NCI-H526 (cell line): ENCODE measurements at regions not wholly inside any gene's neighbourhood (a gene's known extent, or its start where the extent isn't known, plus 50 kb on each side); places are given as distances from the start of the nearest gene placed in this dataset.
"Not testable (repeated sequence)": the region's sequence is repeated elsewhere in the genome, so short reads cannot be mapped to it uniquely, and the experiment has no call there.

Experiments used
- DNase-seq, 2 experiments: peaks; one replicate each; lab custom pipeline; 2025; lab: John Stamatoyannopoulos, UW

GRCh38 chr9:83138422-83139135 lies 75.6 kb upstream of the RASEF start:
- no peak for DNase-seq

- no peak for DNase-seq
Observed at GRCh38 chr9:83133316-83133715, 70.4 kb upstream of the RASEF start.

- no peak for DNase-seq
Observed at GRCh38 chr9:83132768-83133167, 69.8 kb upstream of the RASEF start.

- DNase-seq = no peak
Observed at GRCh38 chr9:83130541-83130940, 67.6 kb upstream of the RASEF start.

GRCh38 chr9:83125671-83126070 lies 62.7 kb upstream of the RASEF start:
- no peak for DNase-seq

- no peak for DNase-seq
Observed at GRCh38 chr9:83119873-83120272, 56.9 kb upstream of the RASEF start.

- DNase-seq = no peak
Observed at GRCh38 chr9:83116026-83116425, 53.1 kb upstream of the RASEF start.

- DNase-seq = not testable (repeated sequence)
Observed at GRCh38 chr9:83113445-83113844, 50.5 kb upstream of the RASEF start.
